OCI-LY1 (cell line): ENCODE measurements at regions not wholly inside any gene's neighbourhood (a gene's known extent, or its start where the extent isn't known, plus 50 kb on each side); places are given as distances from the start of the nearest gene placed in this dataset.

Experiments used
- CTCF ChIP-seq: fragments of 200-600 bp; sonication (generic), shearing (Covaris generic); IDR thresholded peaks from 2 replicates; pipeline ENCODE4 v1.5.1; 2017; ENCODE audit warnings: mild to moderate bottlenecking, antibody characterized with exemption, low read length, moderate library complexity, mixed read lengths
- EZH2 ChIP-seq: fragments of 200-600 bp; sonication (generic), shearing (Covaris generic); IDR thresholded peaks from 2 replicates; pipeline ENCODE4 v1.8.0; 2017; ENCODE audit warnings: borderline replicate concordance, mixed run types, mild to moderate bottlenecking, antibody characterized with exemption, low read length, moderate library complexity, mixed read lengths

GRCh38 chrX:69070949-69071650, 94.2 kb downstream of the PJA1 start:
- TF ChIP-seq CTCF: no peak
- TF ChIP-seq EZH2: no peak
